Prostate gland (tissue), 2 donors: ENCODE measurements at regions not wholly inside any gene's neighbourhood (a gene's known extent, or its start where the extent isn't known, plus 50 kb on each side); places are given as distances from the start of the nearest gene placed in this dataset.

Experiments used
- POLR2AphosphoS5 ChIP-seq: sonication (generic); formaldehyde crosslinking; IDR thresholded peaks from one replicate; pipeline ENCODE4 v1.6.1; 2017; ENCODE audit warnings: antibody characterized with exemption
- TF ChIP-seq, protein P1 (sequence below), 4 experiments: fragments of 200-600 bp in 2 of 4; fragments of 450-650 bp in 2 of 4; sonication (generic) in 2 of 4; IDR thresholded peaks; 1 replicate in 3 of 4; 2 replicates in 1 of 4; pipeline ENCODE4 v1.5.1; 2016 to 2019; ENCODE audit warnings: antibody characterized with exemption in 4 of 4, mild to moderate bottlenecking in 2 of 4, moderate library complexity in 2 of 4

DNA sequence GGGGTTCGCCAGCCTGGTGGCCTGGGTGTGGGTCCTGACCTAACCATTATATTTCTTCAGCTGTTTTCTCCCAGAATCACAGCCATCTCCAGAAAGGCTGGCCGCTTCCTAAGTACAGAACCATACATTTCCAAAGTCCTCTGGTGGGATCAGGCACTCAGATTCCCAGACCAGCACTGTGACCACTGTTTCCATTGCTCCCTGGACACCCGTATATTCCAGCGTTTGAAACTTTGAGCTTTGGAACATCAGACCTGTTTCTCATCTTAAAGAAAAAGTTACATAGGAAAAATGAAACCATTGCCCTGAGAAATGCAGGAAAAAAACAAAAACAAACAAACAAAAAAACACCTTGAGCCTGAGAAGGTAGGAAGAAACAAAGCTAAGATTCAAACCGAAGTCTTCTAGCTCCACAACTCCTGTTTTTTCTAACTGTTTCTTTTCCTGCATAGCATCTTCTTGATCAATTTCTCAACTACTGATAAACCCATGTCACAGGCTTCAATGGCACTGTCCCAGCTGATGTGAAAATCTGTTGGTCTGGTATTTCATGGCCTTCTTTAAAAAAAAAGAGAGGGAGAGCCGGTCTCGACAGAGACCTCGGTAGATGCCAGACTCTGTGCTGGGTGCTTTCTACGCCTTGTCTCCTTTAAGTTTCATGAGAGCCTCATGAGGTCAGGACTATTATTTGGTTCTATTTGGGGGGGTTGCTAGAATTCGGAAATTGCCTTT is 221.3 kb downstream of the TOMM20 start:
- TF ChIP-seq, protein P1, sequence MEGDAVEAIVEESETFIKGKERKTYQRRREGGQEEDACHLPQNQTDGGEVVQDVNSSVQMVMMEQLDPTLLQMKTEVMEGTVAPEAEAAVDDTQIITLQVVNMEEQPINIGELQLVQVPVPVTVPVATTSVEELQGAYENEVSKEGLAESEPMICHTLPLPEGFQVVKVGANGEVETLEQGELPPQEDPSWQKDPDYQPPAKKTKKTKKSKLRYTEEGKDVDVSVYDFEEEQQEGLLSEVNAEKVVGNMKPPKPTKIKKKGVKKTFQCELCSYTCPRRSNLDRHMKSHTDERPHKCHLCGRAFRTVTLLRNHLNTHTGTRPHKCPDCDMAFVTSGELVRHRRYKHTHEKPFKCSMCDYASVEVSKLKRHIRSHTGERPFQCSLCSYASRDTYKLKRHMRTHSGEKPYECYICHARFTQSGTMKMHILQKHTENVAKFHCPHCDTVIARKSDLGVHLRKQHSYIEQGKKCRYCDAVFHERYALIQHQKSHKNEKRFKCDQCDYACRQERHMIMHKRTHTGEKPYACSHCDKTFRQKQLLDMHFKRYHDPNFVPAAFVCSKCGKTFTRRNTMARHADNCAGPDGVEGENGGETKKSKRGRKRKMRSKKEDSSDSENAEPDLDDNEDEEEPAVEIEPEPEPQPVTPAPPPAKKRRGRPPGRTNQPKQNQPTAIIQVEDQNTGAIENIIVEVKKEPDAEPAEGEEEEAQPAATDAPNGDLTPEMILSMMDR (IDR thresholded peaks at IDR 0.05), result no peak
- no peak for TF ChIP-seq POLR2AphosphoS5
